ENCODE measurements at regions not wholly inside any gene's neighbourhood (a gene's known extent, or its start where the extent isn't known, plus 50 kb on each side); places are given as distances from the start of the nearest gene placed in this dataset.

- TF ChIP-seq CTCF (IDR thresholded peaks at IDR 0.05) (no peak), POLR2AphosphoS5 (IDR thresholded peaks at IDR 0.05) (no peak), POLR2A (IDR thresholded peaks at IDR 0.05) (no peak)
These were observed 1484.8 kb upstream of the MIR17HG start for GRCh38 chr13:89862691-89863036.

Measured in gastroesophageal sphincter (tissue), 3 donors.